ENCODE measurements at regions not wholly inside any gene's neighbourhood (a gene's known extent, or its start where the extent isn't known, plus 50 kb on each side); places are given as distances from the start of the nearest gene placed in this dataset.

- H3K4me3 Mint-ChIP-seq (ENCODE audit: low read depth) = no peak overlapping the region
- no peaks in the 10 kb centered on the region for H3K36me3 Mint-ChIP-seq (ENCODE audit: low read depth)
- intact Hi-C loops (cut with micrococcal nuclease) = no loop called here
- H3K27ac Mint-ChIP-seq = no peak overlapping the region
- H3K4me1 Mint-ChIP-seq (ENCODE audit: low read depth) = no peaks in the 10 kb centered on the region
- no peaks in the 10 kb centered on the region for H3K27me3 Mint-ChIP-seq (ENCODE audit: low read depth)
- DNase-seq (ENCODE audit: low spot score) = no peak
- H3K9me3 Mint-ChIP-seq = no peaks in the 10 kb centered on the region
These were observed 399.3 kb upstream of the MMADHC start for GRCh38 chr2:149986861-149987260.

GRCh38 chr2:149984311-149984710 lies 396.7 kb upstream of the MMADHC start:
- no peaks in the 10 kb centered on the region for H3K4me1 Mint-ChIP-seq (ENCODE audit: low read depth)
- H3K4me3 Mint-ChIP-seq (ENCODE audit: low read depth) = no peak overlapping the region
- no peak overlapping the region for H3K27ac Mint-ChIP-seq
- no peaks in the 10 kb centered on the region for H3K36me3 Mint-ChIP-seq (ENCODE audit: low read depth)
- H3K27me3 Mint-ChIP-seq (ENCODE audit: low read depth) = no peaks in the 10 kb centered on the region
- no peak for DNase-seq (ENCODE audit: low spot score)
- intact Hi-C loops (cut with micrococcal nuclease) = no loop called here
- H3K9me3 Mint-ChIP-seq = no peaks in the 10 kb centered on the region

GRCh38 chr2:149972066-149972465 lies 384.5 kb upstream of the MMADHC start:
- no peak for DNase-seq (ENCODE audit: low spot score)
- no peak overlapping the region for H3K4me3 Mint-ChIP-seq (ENCODE audit: low read depth)
- no peak overlapping the region for H3K27ac Mint-ChIP-seq
- H3K4me1 Mint-ChIP-seq (ENCODE audit: low read depth) = no peaks in the 10 kb centered on the region
- H3K36me3 Mint-ChIP-seq (ENCODE audit: low read depth) = no peaks in the 10 kb centered on the region
- peaks cover 7% of the 10 kb centered on the region for H3K9me3 Mint-ChIP-seq
- no peaks in the 10 kb centered on the region for H3K27me3 Mint-ChIP-seq (ENCODE audit: low read depth)
- intact Hi-C loops (cut with micrococcal nuclease) = no loop called here

GRCh38 chr2:149954981-149955600 lies 367.5 kb upstream of the MMADHC start:
- H3K9me3 Mint-ChIP-seq = peaks cover 6% of the 10 kb centered on the region
- intact Hi-C loops (cut with micrococcal nuclease) = no loop called here
- H3K4me3 Mint-ChIP-seq (ENCODE audit: low read depth) = no peak overlapping the region

GRCh38 chr2:149953627-149954026 lies 366.1 kb upstream of the MMADHC start:
- peaks cover 5% of the 10 kb centered on the region for H3K9me3 Mint-ChIP-seq
- H3K27me3 Mint-ChIP-seq (ENCODE audit: low read depth) = no peaks in the 10 kb centered on the region
- no peaks in the 10 kb centered on the region for H3K36me3 Mint-ChIP-seq (ENCODE audit: low read depth)
- no peak for DNase-seq (ENCODE audit: low spot score)
- no peaks in the 10 kb centered on the region for H3K4me1 Mint-ChIP-seq (ENCODE audit: low read depth)
- intact Hi-C loops (cut with micrococcal nuclease) = no loop called here
- no peak overlapping the region for H3K4me3 Mint-ChIP-seq (ENCODE audit: low read depth)
- no peak overlapping the region for H3K27ac Mint-ChIP-seq

More at GRCh38 chr2:149954981-149955600, 367.5 kb upstream of the MMADHC start:
- H3K27me3 Mint-ChIP-seq (ENCODE audit: low read depth) = no peaks in the 10 kb centered on the region
- no peaks in the 10 kb centered on the region for H3K4me1 Mint-ChIP-seq (ENCODE audit: low read depth)
- DNase-seq (ENCODE audit: low spot score) = no peak
- H3K36me3 Mint-ChIP-seq (ENCODE audit: low read depth) = no peaks in the 10 kb centered on the region
- H3K27ac Mint-ChIP-seq = no peak overlapping the region

GRCh38 chr2:149931486-149931885 lies 343.9 kb upstream of the MMADHC start:
- H3K9me3 Mint-ChIP-seq = no peaks in the 10 kb centered on the region
- no peak for DNase-seq (ENCODE audit: low spot score)
- intact Hi-C loops (cut with micrococcal nuclease) = no loop called here
- H3K4me3 Mint-ChIP-seq (ENCODE audit: low read depth) = no peak overlapping the region
- H3K27ac Mint-ChIP-seq = no peak overlapping the region
- no peaks in the 10 kb centered on the region for H3K27me3 Mint-ChIP-seq (ENCODE audit: low read depth)
- no peaks in the 10 kb centered on the region for H3K4me1 Mint-ChIP-seq (ENCODE audit: low read depth)
- no peaks in the 10 kb centered on the region for H3K36me3 Mint-ChIP-seq (ENCODE audit: low read depth)

- Mint-ChIP-seq H3K27ac (no peak overlapping the region), H3K9me3 (no peaks in the 10 kb centered on the region), H3K36me3 (ENCODE audit: low read depth) (no peaks in the 10 kb centered on the region), H3K4me3 (ENCODE audit: low read depth) (no peak overlapping the region), H3K27me3 (ENCODE audit: low read depth) (no peaks in the 10 kb centered on the region), H3K4me1 (ENCODE audit: low read depth) (no peaks in the 10 kb centered on the region)
- DNase-seq (ENCODE audit: low spot score) = no peak
- intact Hi-C loops (cut with micrococcal nuclease) = no loop called here
These were observed 340.4 kb upstream of the MMADHC start for GRCh38 chr2:149928011-149928410.

GRCh38 chr2:149926149-149926548 lies 338.6 kb upstream of the MMADHC start:
- H3K4me3 Mint-ChIP-seq (ENCODE audit: low read depth) = no peak overlapping the region
- H3K27me3 Mint-ChIP-seq (ENCODE audit: low read depth) = no peaks in the 10 kb centered on the region
- no peak overlapping the region for H3K27ac Mint-ChIP-seq
- H3K9me3 Mint-ChIP-seq = no peaks in the 10 kb centered on the region
- intact Hi-C loops (cut with micrococcal nuclease) = no loop called here
- H3K4me1 Mint-ChIP-seq (ENCODE audit: low read depth) = no peaks in the 10 kb centered on the region
- H3K36me3 Mint-ChIP-seq (ENCODE audit: low read depth) = no peaks in the 10 kb centered on the region
- DNase-seq (ENCODE audit: low spot score) = no peak

- intact Hi-C loops (cut with micrococcal nuclease) = no loop called here
- H3K9me3 Mint-ChIP-seq = peaks cover 7% of the 10 kb centered on the region
- no peak for DNase-seq (ENCODE audit: low spot score)
- H3K27me3 Mint-ChIP-seq (ENCODE audit: low read depth) = no peaks in the 10 kb centered on the region
- H3K27ac Mint-ChIP-seq = no peak overlapping the region
- no peak overlapping the region for H3K4me3 Mint-ChIP-seq (ENCODE audit: low read depth)
- H3K4me1 Mint-ChIP-seq (ENCODE audit: low read depth) = no peaks in the 10 kb centered on the region
- no peaks in the 10 kb centered on the region for H3K36me3 Mint-ChIP-seq (ENCODE audit: low read depth)
These were observed 337.1 kb upstream of the MMADHC start for GRCh38 chr2:149924549-149925213.

- no peaks in the 10 kb centered on the region for H3K27me3 Mint-ChIP-seq (ENCODE audit: low read depth)
- intact Hi-C loops (cut with micrococcal nuclease) = no loop called here
- H3K9me3 Mint-ChIP-seq = peaks cover 7% of the 10 kb centered on the region
- DNase-seq (ENCODE audit: low spot score) = no peak
- no peaks in the 10 kb centered on the region for H3K36me3 Mint-ChIP-seq (ENCODE audit: low read depth)
- no peaks in the 10 kb centered on the region for H3K4me1 Mint-ChIP-seq (ENCODE audit: low read depth)
- H3K4me3 Mint-ChIP-seq (ENCODE audit: low read depth) = no peak overlapping the region
- no peak overlapping the region for H3K27ac Mint-ChIP-seq
These were observed 336.5 kb upstream of the MMADHC start for GRCh38 chr2:149924028-149924427.

- H3K27ac Mint-ChIP-seq = no peak overlapping the region
- no peaks in the 10 kb centered on the region for H3K36me3 Mint-ChIP-seq (ENCODE audit: low read depth)
- H3K27me3 Mint-ChIP-seq (ENCODE audit: low read depth) = no peaks in the 10 kb centered on the region
- H3K4me1 Mint-ChIP-seq (ENCODE audit: low read depth) = no peaks in the 10 kb centered on the region
- intact Hi-C loops (cut with micrococcal nuclease) = no loop called here
- no peak overlapping the region for H3K4me3 Mint-ChIP-seq (ENCODE audit: low read depth)
- DNase-seq (ENCODE audit: low spot score) = no peak
- peaks cover 7% of the 10 kb centered on the region for H3K9me3 Mint-ChIP-seq
These were observed 334.5 kb upstream of the MMADHC start for GRCh38 chr2:149921911-149922616.

GRCh38 chr2:149920389-149920788 lies 332.8 kb upstream of the MMADHC start:
- intact Hi-C loops (cut with micrococcal nuclease) = no loop called here
- Mint-ChIP-seq H3K27ac (no peak overlapping the region), H3K27me3 (ENCODE audit: low read depth) (no peaks in the 10 kb centered on the region), H3K9me3 (peaks cover 7% of the 10 kb centered on the region), H3K4me1 (ENCODE audit: low read depth) (no peaks in the 10 kb centered on the region), H3K36me3 (ENCODE audit: low read depth) (no peaks in the 10 kb centered on the region), H3K4me3 (ENCODE audit: low read depth) (no peak overlapping the region)
- no peak for DNase-seq (ENCODE audit: low spot score)

GRCh38 chr2:149915151-149915550 lies 327.6 kb upstream of the MMADHC start:
- H3K4me3 Mint-ChIP-seq (ENCODE audit: low read depth) = no peak overlapping the region
- H3K9me3 Mint-ChIP-seq = peaks cover 9% of the 10 kb centered on the region
- H3K36me3 Mint-ChIP-seq (ENCODE audit: low read depth) = no peaks in the 10 kb centered on the region
- no peaks in the 10 kb centered on the region for H3K27me3 Mint-ChIP-seq (ENCODE audit: low read depth)
- DNase-seq (ENCODE audit: low spot score) = no peak
- no peak overlapping the region for H3K27ac Mint-ChIP-seq
- intact Hi-C loops (cut with micrococcal nuclease) = no loop called here
- H3K4me1 Mint-ChIP-seq (ENCODE audit: low read depth) = no peaks in the 10 kb centered on the region

Measured in activated T-helper 2 cell treated with anti-CD3 and anti-CD28 coated beads, Interferon-gamma antibody, Interleukin-2, Interleukin-4, amounts not matched to agents 10 μg/mL and 5 μg/mL and 100 μg/mL, durations not matched to agents 14 hours and 24 hours and 36 hours (primary cell).